ENCODE measurements at regions not wholly inside any gene's neighbourhood (a gene's known extent, or its start where the extent isn't known, plus 50 kb on each side); places are given as distances from the start of the nearest gene placed in this dataset.

- CTCF ChIA-PET (ENCODE audit: partially characterized antibody), result interaction anchor here (3.8 kb wide), 1 partner anchor 13 kb away, joined by 20 read pairs; no protein-coding TSS in a partner anchor
- TF ChIP-seq ATF3 (IDR thresholded peaks at IDR 0.05; ENCODE audit: insufficient read depth, low read depth, low read length), result no peak
- no peak for TF ChIP-seq SAP30 (IDR thresholded peaks at IDR 0.05; ENCODE audit: insufficient read depth, insufficient replicate concordance, low read length)
- no peak for TF ChIP-seq KDM4A (IDR thresholded peaks at IDR 0.05; ENCODE audit: low read depth, low read length, severe bottlenecking)
- no peak for TF ChIP-seq USF2 (IDR thresholded peaks at IDR 0.05; ENCODE audit: low read length)
- no peak for TF ChIP-seq RNF2 (IDR thresholded peaks at IDR 0.05; ENCODE audit: borderline replicate concordance, low read depth, low read length, missing control alignments, poor library complexity, severe bottlenecking)
- TF ChIP-seq CBX8 (IDR thresholded peaks at IDR 0.05; ENCODE audit: borderline replicate concordance, low read depth, low read length), result no peak
- TF ChIP-seq SUZ12 (IDR thresholded peaks at IDR 0.05; ENCODE audit: low read length), result no peak
- no peak for TF ChIP-seq MAFK (IDR thresholded peaks at IDR 0.05; ENCODE audit: low read depth, low read length)
- TF ChIP-seq CHD2 (IDR thresholded peaks at IDR 0.05; ENCODE audit: low read length), result no peak
- no peak for TF ChIP-seq YY1 (IDR thresholded peaks at IDR 0.05; ENCODE audit: low read depth, low read length)
- no peak for TF ChIP-seq BRCA1 (IDR thresholded peaks at IDR 0.05; ENCODE audit: low read depth, low read length)
Observed at GRCh38 chr2:2856723-2857415, 520.7 kb downstream of the EIPR1 start.

More at GRCh38 chr2:2856723-2857415, 520.7 kb downstream of the EIPR1 start:
- WGBS, 2 experiments (ENCODE audit: extremely low coverage in 1 of 2, insufficient coverage in 1 of 2, insufficient read length in 1 of 2, insufficient replicate concordance in 2 of 2, low coverage in 1 of 2, low lambda C conversion rate in 2 of 2, missing lambda C conversion rate in 1 of 2), result 92% methylated on average over 3 of the region's 3 CpGs; no CpG with 5 or more reads in 1 of the 2 experiments
- H4K91ac ChIP-seq (replicated peaks; ENCODE audit: insufficient read length, low read length), result no peak overlapping the region
- H4K20me1 ChIP-seq (replicated peaks in 1 of 2; ENCODE audit: control insufficient read depth in 1 of 2, insufficient read depth in 2 of 2, low read length in 2 of 2), result peaks cover 0 to 9% of the 10 kb centered on the region in 2 experiments
- H3K23ac ChIP-seq (ENCODE audit: insufficient read length), result no peak overlapping the region
- H2AK5ac ChIP-seq (ENCODE audit: low read depth, low read length), result no peak overlapping the region
- H2BK5ac ChIP-seq (ENCODE audit: low read depth, low read length), result no peak overlapping the region
- H4K5ac ChIP-seq (ENCODE audit: insufficient read length, low read depth, low read length), result no peak overlapping the region
- no peak overlapping the region for H3K18ac ChIP-seq (ENCODE audit: extremely low read depth, low read length)
- peaks cover 9% of the 10 kb centered on the region for H3K23me2 ChIP-seq (ENCODE audit: low read depth, low read length)
- H2BK15ac ChIP-seq (ENCODE audit: low read length), result no peak overlapping the region
- H3K9me3 ChIP-seq (ENCODE audit: insufficient read depth in 2 of 2, low read depth in 1 of 2, low read length in 1 of 2), result peaks cover 7 to 8% of the 10 kb centered on the region in 2 experiments; a peak in 3 of 4 replicates
- no peak overlapping the region for H2AFZ ChIP-seq (ENCODE audit: low read length)
- H4K8ac ChIP-seq (ENCODE audit: extremely low read depth, insufficient read depth, low read length), result no peak overlapping the region
- DNase-seq (ENCODE audit: low read depth in 1 of 2, low spot score in 2 of 2), result no peak
- POLR2A ChIA-PET (ENCODE audit: partially characterized antibody), result no interaction called here
- FAIRE-seq, result no peak
- H3K9ac ChIP-seq (replicated peaks in 1 of 4; ENCODE audit: extremely low read depth in 1 of 4, low read depth in 3 of 4, low read length in 3 of 4), result no peak overlapping the region
- H3K14ac ChIP-seq (ENCODE audit: insufficient read length), result no peak overlapping the region
- H3K4me1 ChIP-seq (replicated peaks in 1 of 4; ENCODE audit: control insufficient read depth in 3 of 4, insufficient read depth in 4 of 4, low read length in 3 of 4), result no peaks in the 10 kb centered on the region
- no peak overlapping the region for H2BK12ac ChIP-seq (ENCODE audit: low read depth, low read length)
- no peak overlapping the region for H3K4ac ChIP-seq (replicated peaks; ENCODE audit: insufficient read length, low read depth, low read length)
- no peak overlapping the region for H3K27ac ChIP-seq (ENCODE audit: low read depth, low read length)
- no peak overlapping the region for H3K4me2 ChIP-seq (ENCODE audit: insufficient read depth in 1 of 2, low read depth in 2 of 2, low read length in 2 of 2)
- H2BK20ac ChIP-seq (ENCODE audit: low read length), result no peak overlapping the region
- no peaks in the 10 kb centered on the region for H3K79me2 ChIP-seq (ENCODE audit: control insufficient read depth in 1 of 2, insufficient read depth in 2 of 2, low read length in 2 of 2)
- no peaks in the 10 kb centered on the region for H3K79me1 ChIP-seq (ENCODE audit: low read depth, low read length)
- H3K4me3 ChIP-seq (ENCODE audit: extremely low read depth in 1 of 4, insufficient read depth in 2 of 4, low read depth in 3 of 4, low read length in 4 of 4), result no peak overlapping the region
- H3K36me3 ChIP-seq (ENCODE audit: control insufficient read depth in 2 of 4, insufficient read depth in 4 of 4, low read length in 3 of 4), result no peaks in the 10 kb centered on the region; a peak in 1 of 8 replicates
- H3K27me3 ChIP-seq (replicated peaks in 1 of 4; ENCODE audit: control insufficient read depth in 3 of 4, extremely low read depth in 1 of 4, insufficient read depth in 3 of 4, low read length in 3 of 4), result no peaks in the 10 kb centered on the region
- H3K56ac ChIP-seq (replicated peaks; ENCODE audit: insufficient read length, low read depth, low read length), result no peak overlapping the region
- H2BK120ac ChIP-seq (replicated peaks; ENCODE audit: low read depth, low read length), result no peak overlapping the region

Data from H1 (cell line).